HepG2 (cell line): ENCODE measurements at regions not wholly inside any gene's neighbourhood (a gene's known extent, or its start where the extent isn't known, plus 50 kb on each side); places are given as distances from the start of the nearest gene placed in this dataset.

ENCODE experiments used
- ATAC-seq: fragments of 200-7000 bp; cut with Tn5 transposase; 3 replicates; pipeline ENCODE4 v1.9.1; 2020; ENCODE audit warnings: mild to moderate bottlenecking, moderate library complexity
- BruUV-seq: library from RNA; stranded (reverse); fragments of 400-500 nt; replicated peaks from 2 replicates; lab custom pipeline; 2021; lab: Mats Ljungman, UMichigan
- CTCF ChIA-PET: fragments of 300-600 bp; formaldehyde crosslinking; extraction: SDS; loops from one replicate; lab custom pipeline; 2021; ENCODE audit warnings: low total read pairs, inconsistent platforms, low intra/inter-chr PET ratio; lab: Yijun Ruan, JAX
- POLR2A ChIA-PET: fragments of 350-600 bp; sonication (Branson Sonifier 250); formaldehyde crosslinking; loops from one replicate; lab custom pipeline; 2020; ENCODE audit warnings: antibody characterized with exemption, inconsistent platforms; lab: Yijun Ruan, JAX
- DNase-seq: peaks from one replicate; pipeline ENCODE4 v3.0.0-alpha.2; 2015; ENCODE audit warnings: low spot score
- FAIRE-seq: peaks from 3 replicates; lab custom pipeline; 2011; peaks lifted over from hg19 to GRCh38; lab: Jason Lieb, UNC
- H2AFZ ChIP-seq: one replicate; pipeline ENCODE4 v1.6.1; 2011; ENCODE audit warnings: low read length, inconsistent platforms
- H3K27ac ChIP-seq: fragments of 300-600 bp; 3 replicates; pipeline ENCODE4 v1.8.0; 2011; ENCODE audit warnings: mixed run types, mild to moderate bottlenecking, mixed read lengths, low read length, inconsistent platforms; ENCODE audit not compliant: insufficient read depth; ENCODE audit errors: extremely low read length
- H3K27me3 ChIP-seq, 2 experiments: fragments of 200-600 bp in 1 of 2; 2 replicates in 1 of 2; 3 replicates in 1 of 2; pipeline versions ENCODE4 v1.6.0 to v1.8.0; 2011; ENCODE audit warnings: low read length in 2 of 2, mild to moderate bottlenecking in 2 of 2, moderate library complexity in 2 of 2, inconsistent platforms in 1 of 2; ENCODE audit not compliant: insufficient read depth in 2 of 2, control insufficient read depth in 1 of 2
- H3K36me3 ChIP-seq, 2 experiments: fragments of 200-600 bp in 1 of 2; replicated peaks in 1 of 2; 2 replicates in 1 of 2; 3 replicates in 1 of 2; pipeline versions ENCODE4 v1.5.1 to v1.8.0; 2011; ENCODE audit warnings: low read length in 2 of 2, inconsistent platforms in 1 of 2; ENCODE audit not compliant: insufficient read depth in 2 of 2, control insufficient read depth in 1 of 2
- H3K4me1 ChIP-seq: 2 replicates; pipeline ENCODE4 v1.5.1; 2012; ENCODE audit warnings: low read length, inconsistent platforms; ENCODE audit not compliant: insufficient read depth
- H3K4me2 ChIP-seq: 2 replicates; pipeline ENCODE4 v1.6.0; 2011; ENCODE audit warnings: low read depth, low read length, inconsistent platforms
- H3K4me3 ChIP-seq, 3 experiments: fragments of 200-600 bp in 1 of 3; sonication (generic), shearing (Covaris generic) in 1 of 3; replicated peaks in 1 of 3; 2 replicates each; pipeline ENCODE4 v1.5.1; 2011 to 2016; ENCODE audit warnings: low read length in 3 of 3, inconsistent platforms in 2 of 3, low read depth in 2 of 3, mild to moderate bottlenecking in 2 of 3, control low read depth in 1 of 3, mixed read lengths in 1 of 3; ENCODE audit not compliant: insufficient read depth in 1 of 3
- H3K79me2 ChIP-seq: one replicate; pipeline ENCODE4 v1.6.1; 2011; ENCODE audit warnings: low read length, inconsistent platforms; ENCODE audit not compliant: insufficient read depth
- H3K9ac ChIP-seq: 2 replicates; pipeline ENCODE4 v1.6.0; 2011; ENCODE audit warnings: mild to moderate bottlenecking, low read depth, low read length, inconsistent platforms; ENCODE audit not compliant: insufficient read depth
- H3K9me3 ChIP-seq: 2 replicates; pipeline ENCODE4 v1.5.1; 2012; ENCODE audit warnings: mild to moderate bottlenecking, low read length
- H4K20me1 ChIP-seq: 2 replicates; pipeline ENCODE4 v1.6.0; 2011; ENCODE audit warnings: inconsistent platforms, mild to moderate bottlenecking, low read length, moderate library complexity; ENCODE audit not compliant: insufficient read depth
- ADNP ChIP-seq: sonication (generic); formaldehyde crosslinking; IDR thresholded peaks from 2 replicates; pipeline ENCODE4 v1.4.0; 2020; ENCODE audit warnings: missing genetic modification reagents
- CEBPG ChIP-seq: IDR thresholded peaks from 2 replicates; pipeline ENCODE4 v1.6.1; 2016
- DR1 ChIP-seq: sonication (generic); formaldehyde crosslinking; IDR thresholded peaks from 2 replicates; pipeline ENCODE4 v1.8.0; 2021; ENCODE audit warnings: mild to moderate bottlenecking, missing genetic modification reagents, inconsistent platforms
- ETV6 ChIP-seq: sonication (generic); formaldehyde crosslinking; conservative IDR thresholded peaks from 2 replicates; pipeline ENCODE4 v1.4.0; 2020; ENCODE audit warnings: missing genetic modification reagents
- MXD4 ChIP-seq: IDR thresholded peaks from 2 replicates; pipeline ENCODE4 v1.6.1; 2016; ENCODE audit warnings: mild to moderate bottlenecking, missing biosample characterization, missing genetic modification reagents
- RORA ChIP-seq: sonication (generic); formaldehyde crosslinking; IDR thresholded peaks from 2 replicates; pipeline ENCODE4 v1.5.0; 2020; ENCODE audit warnings: mild to moderate bottlenecking, missing genetic modification reagents, moderate library complexity
- SKIL ChIP-seq: sonication (generic); formaldehyde crosslinking; IDR thresholded peaks from 2 replicates; pipeline ENCODE4 v1.8.0; 2022; ENCODE audit warnings: missing genetic modification reagents, mild to moderate bottlenecking, moderate library complexity, borderline replicate concordance
- SMAD3 ChIP-seq: sonication (generic); formaldehyde crosslinking; IDR thresholded peaks from 2 replicates; pipeline ENCODE4 v1.4.0; 2020; ENCODE audit warnings: missing genetic modification reagents
- SNAI1 ChIP-seq: sonication (generic); formaldehyde crosslinking; IDR thresholded peaks from 2 replicates; pipeline ENCODE4 v1.5.0; 2020; ENCODE audit warnings: mild to moderate bottlenecking, missing genetic modification reagents, borderline replicate concordance
- ZBTB33 ChIP-seq: sonication (generic); formaldehyde crosslinking; IDR thresholded peaks from 2 replicates; pipeline ENCODE4 v1.4.0; 2020; ENCODE audit warnings: missing genetic modification reagents
- ZBTB8A ChIP-seq: sonication (generic); formaldehyde crosslinking; IDR thresholded peaks from 2 replicates; pipeline ENCODE4 v1.4.0; 2020; ENCODE audit warnings: mild to moderate bottlenecking, low read depth, missing genetic modification reagents, borderline replicate concordance
- ZMYM4 ChIP-seq: sonication (generic); formaldehyde crosslinking; IDR thresholded peaks from 2 replicates; pipeline ENCODE4 v1.8.1; 2023; ENCODE audit warnings: mild to moderate bottlenecking, missing genetic modification reagents
- ZNF260 ChIP-seq: sonication (generic); formaldehyde crosslinking; IDR thresholded peaks from 2 replicates; pipeline ENCODE4 v1.4.0; 2020; ENCODE audit warnings: missing genetic modification reagents, low read depth, mild to moderate bottlenecking, borderline replicate concordance
- ZNF552 ChIP-seq: sonication (generic); formaldehyde crosslinking; IDR thresholded peaks from 2 replicates; pipeline ENCODE4 v1.9.0; 2022; ENCODE audit warnings: missing genetic modification reagents, mild to moderate bottlenecking, borderline replicate concordance
- ZNF564 ChIP-seq: sonication (generic); formaldehyde crosslinking; IDR thresholded peaks from 2 replicates; pipeline ENCODE4 v1.8.1; 2023; ENCODE audit warnings: mild to moderate bottlenecking, missing genetic modification reagents
- WGBS: methylation state at CpG from one replicate; pipeline ENCODE4 v1.1.6; 2017; ENCODE audit warnings: low lambda C conversion rate; 5-methylcytosine and 5-hydroxymethylcytosine counted together
- in situ Hi-C: cut with HindIII; loops from 2 replicates; pipeline ENCODE4 v1.10.0; 2017; ENCODE audit warnings: low pct_unique_long_range_greater_than_20kb; ENCODE audit not compliant: extremely low pct_ligation_motif_present
- intact Hi-C: fragments of 100-400 bp; cut with micrococcal nuclease; formaldehyde crosslinking; loops from one replicate; pipeline ENCODE4 v1.10.0; 2022; ENCODE audit not compliant: unreplicated experiment

GRCh38 chr2:150715501-150715900 is 228.0 kb upstream of the RND3 start:
- H4K20me1 ChIP-seq: no peaks in the 10 kb centered on the region
- H3K36me3 ChIP-seq: no peaks in the 10 kb centered on the region
- no peak for DNase-seq
- no peak overlapping the region for H3K27ac ChIP-seq
- WGBS: 5% methylated on average over 4 of the region's 4 CpGs
- no peaks in the 10 kb centered on the region for H3K79me2 ChIP-seq
- intact Hi-C loops (no loop called here), in situ Hi-C loops (no loop called here)
- H2AFZ ChIP-seq: no peak overlapping the region
- H3K27me3 ChIP-seq: no peaks in the 10 kb centered on the region
- no peak for TF ChIP-seq ZNF552
- no peak for TF ChIP-seq ETV6 (CRISPR knock-in tag)
- no peak for TF ChIP-seq SMAD3 (CRISPR knock-in tag)
- no peak for TF ChIP-seq SNAI1
- no peak for TF ChIP-seq ZBTB8A (CRISPR knock-in tag)
- no peak for TF ChIP-seq ADNP (CRISPR knock-in tag)
- no peak for TF ChIP-seq SKIL
- TF ChIP-seq, all 625 proteins: peak for 0
- no peak overlapping the region for H3K4me3 ChIP-seq
- no peak overlapping the region for H3K9ac ChIP-seq
- no peaks in the 10 kb centered on the region for H3K4me1 ChIP-seq
- H3K4me2 ChIP-seq: no peak overlapping the region
- CTCF ChIA-PET: no interaction called here
- FAIRE-seq: no peak
- no peaks in the 10 kb centered on the region for H3K9me3 ChIP-seq
- BruUV-seq: no TSS peak
- ATAC-seq: no peak
- POLR2A ChIA-PET: no interaction called here

GRCh38 chr2:150710916-150711315 is 223.4 kb upstream of the RND3 start:
- no peak overlapping the region for H2AFZ ChIP-seq
- H3K36me3 ChIP-seq: no peaks in the 10 kb centered on the region
- FAIRE-seq: no peak
- H3K27me3 ChIP-seq: no peaks in the 10 kb centered on the region
- H3K4me3 ChIP-seq: no peak overlapping the region
- TF ChIP-seq ZNF564 (no peak), CEBPG (CRISPR knock-in tag) (no peak), ZNF260 (no peak), ZBTB33 (CRISPR knock-in tag) (no peak), RORA (CRISPR knock-in tag) (no peak), ETV6 (CRISPR knock-in tag) (no peak), MXD4 (CRISPR knock-in tag) (no peak), DR1 (CRISPR knock-in tag) (no peak), ZMYM4 (no peak)
- TF ChIP-seq, all 625 proteins: peak for 0
- no peak overlapping the region for H3K9ac ChIP-seq
- no peak overlapping the region for H3K4me2 ChIP-seq
- ChIA-PET POLR2A (no interaction called here), CTCF (no interaction called here)
- H4K20me1 ChIP-seq: no peaks in the 10 kb centered on the region
- ATAC-seq (no peak), DNase-seq (no peak)
- H3K79me2 ChIP-seq: no peaks in the 10 kb centered on the region
- BruUV-seq: no TSS peak
- intact Hi-C loops: no loop called here
- H3K27ac ChIP-seq: no peak overlapping the region
- WGBS: 1% methylated on average over 2 of the region's 2 CpGs
- no peaks in the 10 kb centered on the region for H3K4me1 ChIP-seq
- in situ Hi-C loops: no loop called here
- H3K9me3 ChIP-seq: no peaks in the 10 kb centered on the region
